Gastroesophageal sphincter (tissue), 4 donors: ENCODE measurements at regions not wholly inside any gene's neighbourhood (a gene's known extent, or its start where the extent isn't known, plus 50 kb on each side); places are given as distances from the start of the nearest gene placed in this dataset.

Experiments used
- ATAC-seq: fragments of 150-250 bp; one replicate; pipeline ENCODE4 v1.9.1; 2016; ENCODE audit warnings: mild to moderate bottlenecking, moderate library complexity
- H3K27ac ChIP-seq, 4 donors: fragments of 200-600 bp; sonication (generic) in 3 of 4; 1 replicate in 3 of 4; 2 replicates in 1 of 4; pipeline ENCODE4 v1.5.1; 2016 to 2019
- H3K27me3 ChIP-seq: fragments of 200-600 bp; sonication (generic); one replicate; pipeline ENCODE4 v1.5.1; 2019
- H3K36me3 ChIP-seq, 2 donors: fragments of 200-600 bp; sonication (generic); one replicate each; pipeline ENCODE4 v1.5.1; 2019; ENCODE audit warnings: control low read depth in 1 of 2
- H3K4me1 ChIP-seq, 3 donors: fragments of 200-600 bp; sonication (generic); 1 replicate in 2 of 3; 2 replicates in 1 of 3; pipeline ENCODE4 v1.5.1; 2016 to 2019; ENCODE audit warnings: control low read depth in 2 of 3
- H3K4me3 ChIP-seq, 2 donors: fragments of 200-600 bp; sonication (generic); one replicate each; pipeline ENCODE4 v1.5.1; 2019; ENCODE audit warnings: mild to moderate bottlenecking in 1 of 2, moderate library complexity in 1 of 2
- H3K9me3 ChIP-seq, 3 donors: fragments of 200-600 bp; sonication (generic); one replicate each; pipeline ENCODE4 v1.5.1; 2017 to 2019; ENCODE audit warnings: control low read depth in 2 of 3
- EP300 ChIP-seq: sonication (generic); formaldehyde crosslinking; IDR thresholded peaks from one replicate; pipeline ENCODE4 v1.6.1; 2017; ENCODE audit warnings: antibody characterized with exemption, mild to moderate bottlenecking
- POLR2A ChIP-seq, 2 donors: fragments of 450-650 bp; IDR thresholded peaks; one replicate each; pipeline ENCODE4 v1.6.1; 2017; ENCODE audit warnings: antibody characterized with exemption in 2 of 2, mild to moderate bottlenecking in 2 of 2, moderate library complexity in 1 of 2
- POLR2AphosphoS5 ChIP-seq: sonication (generic); formaldehyde crosslinking; IDR thresholded peaks from one replicate; pipeline ENCODE4 v1.6.1; 2017; ENCODE audit warnings: antibody characterized with exemption
- WGBS, 2 donors: methylation state at CpG; one replicate each; pipeline ENCODE4 v1.1.5; 2018; ENCODE audit warnings: low coverage in 1 of 2; 5-methylcytosine and 5-hydroxymethylcytosine counted together
- TF ChIP-seq, protein P1 (sequence below), 4 experiments: fragments of 200-600 bp in 2 of 4; fragments of 450-650 bp in 2 of 4; sonication (generic) in 1 of 4; IDR thresholded peaks; one replicate each; pipeline ENCODE4 v1.5.1; 2017 to 2019; ENCODE audit warnings: antibody characterized with exemption in 4 of 4, mild to moderate bottlenecking in 2 of 4, moderate library complexity in 2 of 4

DNA sequence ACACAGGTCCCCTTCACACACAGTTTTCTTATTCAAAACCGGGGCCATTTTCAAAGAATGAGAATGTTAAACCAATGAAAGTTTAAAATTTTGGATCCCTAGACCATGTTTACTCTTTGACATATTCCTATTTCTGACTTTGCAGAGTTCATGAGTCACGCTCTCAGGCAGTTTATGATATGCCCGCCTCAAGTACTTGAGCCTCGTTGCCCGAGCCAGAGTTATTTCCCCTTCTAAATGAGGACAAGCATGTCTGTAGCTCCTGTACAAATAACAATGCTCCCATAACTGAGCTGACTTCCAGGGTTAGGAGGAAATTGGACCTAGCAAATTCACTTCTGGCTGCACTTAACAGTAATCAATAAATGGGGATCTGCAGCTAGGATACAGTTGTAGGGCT, 87.9 kb upstream of the PDE1C start:
- Histone ChIP-seq H3K27me3 (no peaks in the 10 kb centered on the region), H3K9me3 (no peaks in the 10 kb centered on the region), H3K4me3 (no peak overlapping the region), H3K36me3 (no peaks in the 10 kb centered on the region), H3K4me1 (peaks cover 0 to 18% (median 3%) of the 10 kb centered on the region in 3 donors), H3K27ac (no peak overlapping the region)
- TF ChIP-seq, protein P1, sequence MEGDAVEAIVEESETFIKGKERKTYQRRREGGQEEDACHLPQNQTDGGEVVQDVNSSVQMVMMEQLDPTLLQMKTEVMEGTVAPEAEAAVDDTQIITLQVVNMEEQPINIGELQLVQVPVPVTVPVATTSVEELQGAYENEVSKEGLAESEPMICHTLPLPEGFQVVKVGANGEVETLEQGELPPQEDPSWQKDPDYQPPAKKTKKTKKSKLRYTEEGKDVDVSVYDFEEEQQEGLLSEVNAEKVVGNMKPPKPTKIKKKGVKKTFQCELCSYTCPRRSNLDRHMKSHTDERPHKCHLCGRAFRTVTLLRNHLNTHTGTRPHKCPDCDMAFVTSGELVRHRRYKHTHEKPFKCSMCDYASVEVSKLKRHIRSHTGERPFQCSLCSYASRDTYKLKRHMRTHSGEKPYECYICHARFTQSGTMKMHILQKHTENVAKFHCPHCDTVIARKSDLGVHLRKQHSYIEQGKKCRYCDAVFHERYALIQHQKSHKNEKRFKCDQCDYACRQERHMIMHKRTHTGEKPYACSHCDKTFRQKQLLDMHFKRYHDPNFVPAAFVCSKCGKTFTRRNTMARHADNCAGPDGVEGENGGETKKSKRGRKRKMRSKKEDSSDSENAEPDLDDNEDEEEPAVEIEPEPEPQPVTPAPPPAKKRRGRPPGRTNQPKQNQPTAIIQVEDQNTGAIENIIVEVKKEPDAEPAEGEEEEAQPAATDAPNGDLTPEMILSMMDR (IDR thresholded peaks at IDR 0.05): no peak
- no peak for TF ChIP-seq POLR2A (IDR thresholded peaks at IDR 0.05)
- no peak for TF ChIP-seq EP300
- no peak for TF ChIP-seq POLR2AphosphoS5
- 72 to 76% methylated on average over 5 of the region's 5 CpGs for WGBS, 2 donors
- no peak for ATAC-seq

DNA sequence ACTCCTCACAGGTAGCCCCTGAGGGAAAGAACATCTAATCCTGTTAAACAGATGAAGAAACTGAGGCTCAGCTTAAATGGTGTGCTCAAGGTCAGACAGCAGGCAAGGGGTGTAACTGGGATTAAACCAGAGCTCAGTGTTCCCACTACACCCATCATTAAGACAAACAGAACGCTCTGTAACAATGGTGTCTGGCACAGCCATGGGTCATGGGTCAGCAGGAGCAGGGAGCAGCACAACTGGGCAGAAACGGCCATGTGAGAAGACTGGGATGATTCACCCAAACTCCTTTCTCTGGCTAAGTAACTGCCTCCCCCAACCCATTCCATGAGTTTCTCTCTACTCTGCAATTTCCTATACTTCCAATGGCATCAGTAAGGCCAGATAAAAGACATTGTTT, 85.5 kb upstream of the PDE1C start:
- no peak overlapping the region for H3K4me3 ChIP-seq
- WGBS, 2 donors: 20 to 85% methylated on average over 1 to 2 of the region's 2 CpGs
- no peaks in the 10 kb centered on the region for H3K27me3 ChIP-seq
- H3K27ac ChIP-seq: no peak overlapping the region
- peaks cover 0 to 6% (median 0%) of the 10 kb centered on the region in 3 donors for H3K4me1 ChIP-seq
- ATAC-seq: no peak
- TF ChIP-seq EP300: no peak
- TF ChIP-seq POLR2AphosphoS5: no peak
- TF ChIP-seq POLR2A (IDR thresholded peaks at IDR 0.05): no peak
- TF ChIP-seq, protein P1 (IDR thresholded peaks at IDR 0.05): no peak
- H3K9me3 ChIP-seq: no peaks in the 10 kb centered on the region
- H3K36me3 ChIP-seq: no peaks in the 10 kb centered on the region

DNA sequence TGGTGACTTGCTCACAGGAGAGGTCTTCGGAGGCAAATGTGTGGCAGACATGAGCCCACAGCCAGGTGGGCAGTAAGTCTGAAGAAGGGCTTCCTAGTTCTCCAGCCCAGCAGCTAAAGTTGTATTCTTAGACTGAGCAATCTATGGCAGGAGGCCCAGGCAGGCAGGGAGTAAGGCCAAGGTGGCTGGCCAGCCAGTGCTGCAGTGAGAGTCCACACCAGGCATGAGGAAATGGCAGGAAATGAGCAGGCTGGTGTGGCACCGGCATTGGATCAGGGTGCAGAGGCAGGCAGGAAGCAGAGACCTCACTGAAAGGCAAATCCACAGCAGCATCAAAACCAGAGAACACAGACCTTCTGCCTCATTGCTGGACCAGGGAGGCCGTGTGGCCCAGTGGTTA, 84.6 kb upstream of the PDE1C start:
- ATAC-seq: peak; percentile 57
- H3K4me3 ChIP-seq: no peak overlapping the region
- H3K9me3 ChIP-seq: no peaks in the 10 kb centered on the region
- H3K27ac ChIP-seq: no peak overlapping the region
- TF ChIP-seq POLR2A (IDR thresholded peaks at IDR 0.05) (no peak), POLR2AphosphoS5 (no peak), EP300 (no peak)
- TF ChIP-seq, protein P1 (IDR thresholded peaks at IDR 0.05): no peak
- H3K4me1 ChIP-seq: peaks cover 0 to 6% (median 0%) of the 10 kb centered on the region in 3 donors
- WGBS, 2 donors: 53% methylated on average over 2 of the region's 3 CpGs; no CpG with 5 or more reads in 1 of the 2 donors
- no peaks in the 10 kb centered on the region for H3K36me3 ChIP-seq
- H3K27me3 ChIP-seq: no peaks in the 10 kb centered on the region

DNA sequence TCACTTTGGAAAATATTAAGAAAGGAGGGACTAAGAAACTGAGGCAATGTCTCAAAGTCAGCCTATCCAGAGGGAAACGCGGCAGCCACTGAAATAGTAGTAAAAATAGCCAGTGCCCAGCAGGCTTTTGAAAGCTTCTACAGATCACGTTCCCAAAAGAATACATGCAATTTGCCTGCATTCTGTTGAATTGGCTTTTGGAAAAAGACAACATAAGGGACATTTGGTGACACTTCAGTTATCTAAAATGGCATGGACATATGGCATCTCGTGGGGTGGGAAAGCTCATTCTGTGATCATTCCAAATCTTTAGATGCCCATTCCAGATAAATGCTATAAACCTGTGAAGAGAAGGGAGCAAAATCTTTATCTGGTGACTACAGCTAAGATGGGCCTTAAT, 82.8 kb upstream of the PDE1C start:
- H3K27me3 ChIP-seq: no peaks in the 10 kb centered on the region
- ATAC-seq: no peak
- peaks cover 0 to 6% (median 0%) of the 10 kb centered on the region in 3 donors for H3K4me1 ChIP-seq
- TF ChIP-seq, protein P1 (IDR thresholded peaks at IDR 0.05): no peak
- no peak for TF ChIP-seq POLR2AphosphoS5
- no peak overlapping the region for H3K4me3 ChIP-seq
- H3K9me3 ChIP-seq: no peaks in the 10 kb centered on the region
- H3K27ac ChIP-seq: no peak overlapping the region
- H3K36me3 ChIP-seq: no peaks in the 10 kb centered on the region
- 83 to 90% methylated on average over 4 of the region's 4 CpGs for WGBS, 2 donors

DNA sequence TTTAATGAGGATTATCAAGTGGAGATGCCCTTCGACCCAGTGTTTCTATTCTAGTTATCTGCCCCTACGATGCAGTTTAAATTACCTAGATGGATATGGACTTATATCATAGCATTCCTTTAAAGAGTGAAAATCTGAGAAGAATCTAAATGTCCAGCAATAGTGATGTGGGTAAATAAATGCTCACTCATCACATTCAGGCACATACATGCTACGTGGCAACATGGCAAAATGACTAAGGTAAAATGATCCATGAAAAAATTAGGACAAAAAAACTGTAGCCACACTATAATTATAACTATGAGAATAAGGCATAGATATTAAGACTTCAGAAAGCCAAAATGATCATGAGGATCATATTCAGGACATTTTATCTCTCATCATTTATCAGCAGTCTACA, 82.4 kb upstream of the PDE1C start:
- peaks cover 0 to 6% (median 0%) of the 10 kb centered on the region in 3 donors for H3K4me1 ChIP-seq
- WGBS, 2 donors: 60 to 79% methylated on average over 3 of the region's 3 CpGs

More for the DNA sequence above, 82.4 kb upstream of the PDE1C start:
- no peak for ATAC-seq
- Histone ChIP-seq H3K9me3 (no peaks in the 10 kb centered on the region), H3K27me3 (no peaks in the 10 kb centered on the region), H3K36me3 (no peaks in the 10 kb centered on the region), H3K27ac (no peak overlapping the region), H3K4me3 (no peak overlapping the region)
- TF ChIP-seq POLR2AphosphoS5 (no peak), POLR2A (IDR thresholded peaks at IDR 0.05) (no peak), EP300 (no peak)
- TF ChIP-seq, protein P1 (IDR thresholded peaks at IDR 0.05): no peak
